HG03045 (cell line): ENCODE measurements at regions not wholly inside any gene's neighbourhood (a gene's known extent, or its start where the extent isn't known, plus 50 kb on each side); places are given as distances from the start of the nearest gene placed in this dataset.

Experiments used
- ATAC-seq: cut with Tn5 transposase; IDR thresholded peaks from one replicate; pipeline ENCODE4 v1.9.1; 2021; ENCODE audit warnings: mild to moderate bottlenecking, moderate library complexity; ENCODE audit not compliant: unreplicated experiment

GRCh38 chr3:177992993-177993970, 543.0 kb upstream of the KCNMB2 start:
- ATAC-seq, result no peak

DNA sequence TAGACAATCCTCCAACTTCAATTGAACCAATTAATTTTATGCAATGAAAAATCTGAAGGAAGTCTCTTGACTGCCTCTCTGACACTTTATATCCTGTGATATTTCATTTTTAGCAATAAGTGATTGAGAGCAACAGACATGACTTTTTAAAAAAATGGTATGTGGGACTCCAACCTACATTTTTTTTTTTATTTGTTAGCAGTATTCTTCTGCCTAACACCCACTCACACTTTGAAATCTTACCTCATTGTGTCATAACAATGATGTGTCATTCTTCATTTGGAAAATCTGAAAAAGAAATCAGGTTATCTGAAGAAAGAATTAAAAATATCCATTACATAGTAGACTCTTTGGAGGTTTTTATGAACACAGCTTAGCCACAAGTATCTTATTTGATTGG, 541.3 kb upstream of the KCNMB2 start:
- no peak for ATAC-seq

GRCh38 chr3:177995381-177996085, 540.7 kb upstream of the KCNMB2 start:
- ATAC-seq, result no peak

GRCh38 chr3:178001670-178002101, 534.5 kb upstream of the KCNMB2 start:
- peak; percentile 83 for ATAC-seq

- ATAC-seq, result peak; percentile 14
Observed at GRCh38 chr3:178002113-178002512, 534.1 kb upstream of the KCNMB2 start.

DNA sequence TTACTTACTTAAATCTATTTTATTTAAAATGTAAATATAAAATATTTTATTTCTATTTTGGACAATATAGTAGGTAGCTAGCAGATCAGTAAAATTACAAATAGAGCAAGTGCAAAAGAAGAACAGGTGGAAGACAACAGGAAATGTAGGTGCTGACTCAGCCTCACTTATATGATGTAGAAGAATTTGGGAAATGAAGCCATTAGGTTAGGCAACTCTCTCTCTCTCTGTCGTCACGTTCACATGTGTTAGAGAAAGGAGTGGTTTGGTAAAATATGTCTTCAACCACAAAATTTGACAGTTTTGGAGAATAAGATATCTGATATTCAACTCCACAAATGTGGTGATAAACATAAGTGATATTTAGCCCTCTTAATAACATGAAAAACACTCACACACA, 532.5 kb upstream of the KCNMB2 start:
- no peak for ATAC-seq

GRCh38 chr3:178005961-178006360, 530.3 kb upstream of the KCNMB2 start:
- ATAC-seq, result no peak

GRCh38 chr3:178010306-178010705, 525.9 kb upstream of the KCNMB2 start:
- ATAC-seq, result no peak

- no peak for ATAC-seq
Observed at GRCh38 chr3:178019645-178020044, 516.6 kb upstream of the KCNMB2 start.

GRCh38 chr3:178022599-178022998, 513.6 kb upstream of the KCNMB2 start:
- ATAC-seq, result no peak

GRCh38 chr3:178028933-178029332, 507.3 kb upstream of the KCNMB2 start:
- no peak for ATAC-seq

GRCh38 chr3:178036451-178037144, 499.6 kb upstream of the KCNMB2 start:
- ATAC-seq, result no peak

DNA sequence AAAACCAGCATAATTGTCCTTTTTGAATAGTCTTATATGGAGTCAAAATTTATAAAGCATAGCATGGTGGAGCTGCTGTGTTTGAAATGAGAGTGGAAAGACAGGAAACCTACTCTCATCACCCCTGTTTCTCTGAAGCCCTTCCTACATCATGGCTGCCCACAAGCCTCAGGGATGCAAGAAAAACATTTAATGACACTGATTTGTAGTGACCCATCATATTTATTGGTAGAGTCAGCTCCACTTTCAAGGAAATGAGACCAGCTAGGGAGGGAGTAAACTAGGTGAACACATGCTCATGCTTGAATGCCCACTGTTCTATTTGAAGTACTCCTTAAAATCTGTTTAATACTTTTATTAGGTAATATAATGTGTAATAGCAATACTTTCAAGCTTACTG, 494.3 kb upstream of the KCNMB2 start:
- ATAC-seq, result no peak

GRCh38 chr3:178042376-178042775, 493.9 kb upstream of the KCNMB2 start:
- no peak for ATAC-seq

DNA sequence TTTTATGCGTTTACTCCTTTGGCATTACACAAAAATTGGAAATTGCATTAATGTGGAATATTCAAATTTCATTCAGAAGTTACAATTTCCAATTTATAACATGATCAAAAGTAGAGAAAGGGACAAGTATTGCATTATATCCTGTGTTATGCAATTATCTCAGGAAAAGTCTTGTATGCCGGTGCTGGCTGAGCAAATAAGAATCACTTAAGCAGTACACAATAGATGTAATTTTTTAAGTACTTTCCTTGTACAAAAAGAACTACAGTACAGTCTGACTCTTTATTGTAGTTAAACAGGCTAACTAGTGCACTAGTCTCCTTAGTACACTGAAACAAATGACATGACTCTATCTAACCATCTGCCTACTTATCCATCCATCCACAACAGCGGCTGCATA, 493.2 kb upstream of the KCNMB2 start:
- no peak for ATAC-seq

- ATAC-seq, result no peak
Observed at GRCh38 chr3:178044320-178044719, 491.9 kb upstream of the KCNMB2 start.

GRCh38 chr3:178047496-178047895, 488.7 kb upstream of the KCNMB2 start:
- no peak for ATAC-seq

- ATAC-seq, result no peak
Observed at GRCh38 chr3:178048768-178049167, 487.5 kb upstream of the KCNMB2 start.

- no peak for ATAC-seq
Observed at GRCh38 chr3:178054471-178054870, 481.8 kb upstream of the KCNMB2 start.

DNA sequence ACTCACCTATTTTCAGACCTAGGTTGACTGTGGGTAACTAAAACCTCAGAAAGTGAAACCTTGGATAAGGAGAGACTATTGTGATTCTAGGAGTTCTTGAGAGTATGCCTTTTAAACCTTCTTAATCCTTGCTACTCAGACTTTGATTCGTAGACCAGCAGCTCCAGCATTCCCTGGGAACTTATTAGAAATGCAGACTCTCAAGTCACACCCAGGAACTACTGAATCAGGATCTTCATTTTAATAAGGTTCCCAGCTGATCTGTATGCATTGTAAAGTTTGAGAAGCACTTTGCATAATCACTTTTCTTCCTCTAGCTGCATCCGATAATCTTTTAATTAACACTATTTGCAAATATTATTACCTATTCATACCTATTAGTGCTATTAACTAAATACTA, 480.3 kb upstream of the KCNMB2 start:
- ATAC-seq, result no peak

DNA sequence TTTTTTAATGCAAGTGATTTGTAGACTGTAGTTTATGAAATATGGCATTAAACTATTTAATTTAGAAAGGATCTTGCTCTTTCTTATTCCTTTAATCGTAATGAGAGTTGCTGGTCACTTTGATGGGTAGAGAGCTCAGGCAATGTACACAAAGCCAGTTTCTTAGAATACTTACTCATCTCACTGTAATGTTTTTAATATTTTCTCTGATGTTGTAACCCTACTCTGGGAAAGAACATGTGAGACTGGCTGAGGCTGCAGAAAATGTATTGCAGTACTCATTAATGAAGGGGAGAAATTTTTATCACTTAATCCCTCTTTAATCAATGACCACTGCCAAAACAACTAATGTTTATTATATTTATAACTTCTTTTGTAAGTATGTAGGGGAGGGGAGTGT, 479.4 kb upstream of the KCNMB2 start:
- ATAC-seq, result no peak
